ENCODE measurements at regions not wholly inside any gene's neighbourhood (a gene's known extent, or its start where the extent isn't known, plus 50 kb on each side); places are given as distances from the start of the nearest gene placed in this dataset.

DNA sequence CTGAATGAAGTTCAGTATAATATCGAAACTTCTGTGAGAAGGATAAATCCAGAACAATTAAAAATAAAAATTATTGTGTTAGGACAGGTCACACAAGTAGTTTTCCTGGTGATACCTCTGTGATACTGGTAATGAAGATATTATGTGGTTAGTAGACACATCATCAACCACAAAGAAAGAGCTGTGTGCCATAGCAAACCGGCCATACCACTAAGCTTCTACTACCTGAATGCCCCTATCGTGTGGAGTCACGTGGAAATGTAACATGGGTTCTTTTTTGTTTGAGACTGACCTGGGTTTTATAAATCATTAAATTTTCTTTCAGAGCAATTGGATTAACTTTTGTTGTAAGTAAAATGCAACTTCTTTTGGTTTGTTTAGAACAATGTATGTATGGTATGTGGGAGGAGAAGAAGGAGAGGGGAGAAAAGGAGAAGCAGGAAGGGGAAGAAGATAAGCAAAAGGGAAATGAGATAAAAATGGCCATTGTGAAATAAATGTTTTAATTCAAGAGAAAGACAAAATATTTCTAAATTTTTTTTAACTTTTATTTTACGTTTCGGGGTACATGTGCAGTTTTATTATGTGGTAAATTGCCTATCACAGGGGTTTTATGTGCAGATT, 58.2 kb upstream of the LRRC8B start:
- ChIA-PET POLR2A (ENCODE audit: low non-redundant PET) (no interaction called here), CTCF (no interaction called here)
- DNase-seq (ENCODE audit: low spot score): no peak
- no peak overlapping the region for H3K27ac ChIP-seq
- TF ChIP-seq, protein P1, sequence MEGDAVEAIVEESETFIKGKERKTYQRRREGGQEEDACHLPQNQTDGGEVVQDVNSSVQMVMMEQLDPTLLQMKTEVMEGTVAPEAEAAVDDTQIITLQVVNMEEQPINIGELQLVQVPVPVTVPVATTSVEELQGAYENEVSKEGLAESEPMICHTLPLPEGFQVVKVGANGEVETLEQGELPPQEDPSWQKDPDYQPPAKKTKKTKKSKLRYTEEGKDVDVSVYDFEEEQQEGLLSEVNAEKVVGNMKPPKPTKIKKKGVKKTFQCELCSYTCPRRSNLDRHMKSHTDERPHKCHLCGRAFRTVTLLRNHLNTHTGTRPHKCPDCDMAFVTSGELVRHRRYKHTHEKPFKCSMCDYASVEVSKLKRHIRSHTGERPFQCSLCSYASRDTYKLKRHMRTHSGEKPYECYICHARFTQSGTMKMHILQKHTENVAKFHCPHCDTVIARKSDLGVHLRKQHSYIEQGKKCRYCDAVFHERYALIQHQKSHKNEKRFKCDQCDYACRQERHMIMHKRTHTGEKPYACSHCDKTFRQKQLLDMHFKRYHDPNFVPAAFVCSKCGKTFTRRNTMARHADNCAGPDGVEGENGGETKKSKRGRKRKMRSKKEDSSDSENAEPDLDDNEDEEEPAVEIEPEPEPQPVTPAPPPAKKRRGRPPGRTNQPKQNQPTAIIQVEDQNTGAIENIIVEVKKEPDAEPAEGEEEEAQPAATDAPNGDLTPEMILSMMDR (conservative IDR thresholded peaks at IDR 0.05; ENCODE audit: low read depth): no peak

DNA sequence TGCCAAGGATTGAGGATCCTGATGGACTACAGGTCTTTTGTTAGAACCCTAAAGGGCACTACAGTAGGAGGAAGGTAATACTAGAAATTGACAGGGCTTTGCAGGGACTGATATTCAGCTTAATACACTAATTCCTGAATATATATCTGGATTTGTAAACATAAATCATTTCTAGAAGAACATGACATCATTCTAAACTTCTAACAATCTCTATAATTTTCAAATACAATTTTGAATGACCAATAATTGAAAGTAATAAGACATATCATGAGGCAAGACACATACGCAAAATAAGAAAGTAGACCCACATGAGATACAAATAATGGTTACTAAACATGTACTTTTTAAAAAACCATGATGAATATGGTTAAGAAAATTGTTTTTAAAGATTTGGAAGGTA, 52.4 kb upstream of the LRRC8B start:
- H3K27ac ChIP-seq: no peak overlapping the region
- ChIA-PET CTCF (no interaction called here), POLR2A (ENCODE audit: low non-redundant PET) (no interaction called here)
- DNase-seq (ENCODE audit: low spot score): no peak
- TF ChIP-seq, protein P1 (conservative IDR thresholded peaks at IDR 0.05; ENCODE audit: low read depth): no peak

DNA sequence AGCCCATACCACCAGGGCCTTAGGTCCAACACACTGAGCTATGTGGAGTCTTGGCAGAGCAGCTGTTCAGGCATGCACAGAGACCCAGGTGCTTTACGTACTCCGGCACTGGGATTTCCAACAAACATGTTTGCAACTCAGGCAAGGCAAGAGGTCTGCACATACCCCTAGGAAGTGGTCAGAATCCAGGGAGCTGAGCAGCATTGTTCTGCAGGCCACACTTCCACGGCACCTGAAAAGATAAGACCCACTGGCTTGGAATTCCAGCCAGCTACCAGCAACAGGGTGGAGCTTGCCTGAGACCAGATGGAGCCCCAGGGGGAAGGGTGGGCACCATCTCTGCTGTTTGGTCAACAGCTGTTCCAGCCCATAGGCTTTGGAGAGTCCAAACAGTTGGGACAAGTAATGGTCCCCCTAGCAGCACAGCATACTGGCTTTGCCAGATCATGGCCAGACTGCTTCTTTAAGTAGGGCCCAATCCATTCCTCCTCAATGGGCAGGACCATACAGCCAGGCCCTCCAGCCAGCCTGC, 51.7 kb upstream of the LRRC8B start:
- TF ChIP-seq, protein P1 (conservative IDR thresholded peaks at IDR 0.05; ENCODE audit: low read depth): no peak
- no peak overlapping the region for H3K27ac ChIP-seq
- CTCF ChIA-PET: interaction anchor here (0.5 kb wide), 1 partner anchor 38 kb away, joined by 3 read pairs; no protein-coding TSS in a partner anchor
- POLR2A ChIA-PET (ENCODE audit: low non-redundant PET): no interaction called here
- no peak for DNase-seq (ENCODE audit: low spot score)
